ENCODE measurements at regions not wholly inside any gene's neighbourhood (a gene's known extent, or its start where the extent isn't known, plus 50 kb on each side); places are given as distances from the start of the nearest gene placed in this dataset.
"Not testable (repeated sequence)": the region's sequence is repeated elsewhere in the genome, so short reads cannot be mapped to it uniquely, and the experiment has no call there.

GRCh38 chr13:71183352-71183751, 683.7 kb downstream of the DACH1 start:
- TF ChIP-seq, protein P1, sequence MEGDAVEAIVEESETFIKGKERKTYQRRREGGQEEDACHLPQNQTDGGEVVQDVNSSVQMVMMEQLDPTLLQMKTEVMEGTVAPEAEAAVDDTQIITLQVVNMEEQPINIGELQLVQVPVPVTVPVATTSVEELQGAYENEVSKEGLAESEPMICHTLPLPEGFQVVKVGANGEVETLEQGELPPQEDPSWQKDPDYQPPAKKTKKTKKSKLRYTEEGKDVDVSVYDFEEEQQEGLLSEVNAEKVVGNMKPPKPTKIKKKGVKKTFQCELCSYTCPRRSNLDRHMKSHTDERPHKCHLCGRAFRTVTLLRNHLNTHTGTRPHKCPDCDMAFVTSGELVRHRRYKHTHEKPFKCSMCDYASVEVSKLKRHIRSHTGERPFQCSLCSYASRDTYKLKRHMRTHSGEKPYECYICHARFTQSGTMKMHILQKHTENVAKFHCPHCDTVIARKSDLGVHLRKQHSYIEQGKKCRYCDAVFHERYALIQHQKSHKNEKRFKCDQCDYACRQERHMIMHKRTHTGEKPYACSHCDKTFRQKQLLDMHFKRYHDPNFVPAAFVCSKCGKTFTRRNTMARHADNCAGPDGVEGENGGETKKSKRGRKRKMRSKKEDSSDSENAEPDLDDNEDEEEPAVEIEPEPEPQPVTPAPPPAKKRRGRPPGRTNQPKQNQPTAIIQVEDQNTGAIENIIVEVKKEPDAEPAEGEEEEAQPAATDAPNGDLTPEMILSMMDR (conservative IDR thresholded peaks at IDR 0.05): not testable (repeated sequence)
- TF ChIP-seq EZH2 (IDR thresholded peaks at IDR 0.05; ENCODE audit: low read depth): not testable (repeated sequence)

All from PC-9 (cell line).